ENCODE measurements at regions not wholly inside any gene's neighbourhood (a gene's known extent, or its start where the extent isn't known, plus 50 kb on each side); places are given as distances from the start of the nearest gene placed in this dataset.

- TF ChIP-seq TAF1 (IDR thresholded peaks at IDR 0.05; ENCODE audit: borderline replicate concordance, low read depth, low read length), result no peak
- no peak for TF ChIP-seq POLR2A (IDR thresholded peaks at IDR 0.05; ENCODE audit: low read depth, low read length)
- no peak for TF ChIP-seq POLR2AphosphoS5 (IDR thresholded peaks at IDR 0.05; ENCODE audit: low read depth, low read length)
- no peak for FAIRE-seq
Observed at GRCh38 chr2:14790041-14790640, 157.6 kb downstream of the LRATD1 start.

GRCh38 chr2:14803994-14804393 lies 171.5 kb downstream of the LRATD1 start:
- DNase-seq (ENCODE audit: insufficient read length) (no peak), FAIRE-seq (no peak)
- TF ChIP-seq POLR2A (IDR thresholded peaks at IDR 0.05; ENCODE audit: low read depth, low read length) (no peak), TAF1 (IDR thresholded peaks at IDR 0.05; ENCODE audit: borderline replicate concordance, low read depth, low read length) (no peak), POLR2AphosphoS5 (IDR thresholded peaks at IDR 0.05; ENCODE audit: low read depth, low read length) (no peak)

More at GRCh38 chr2:14790041-14790640, 157.6 kb downstream of the LRATD1 start:
- no peak for DNase-seq (ENCODE audit: insufficient read length)

- FAIRE-seq, result no peak
- TF ChIP-seq POLR2A (IDR thresholded peaks at IDR 0.05; ENCODE audit: low read depth, low read length) (no peak), POLR2AphosphoS5 (IDR thresholded peaks at IDR 0.05; ENCODE audit: low read depth, low read length) (no peak), TAF1 (IDR thresholded peaks at IDR 0.05; ENCODE audit: borderline replicate concordance, low read depth, low read length) (no peak)
- DNase-seq (ENCODE audit: insufficient read length), result no peak
Observed at GRCh38 chr2:14804902-14805301, 172.4 kb downstream of the LRATD1 start.

- no peak for TF ChIP-seq POLR2A (IDR thresholded peaks at IDR 0.05; ENCODE audit: low read depth, low read length)
- no peak for TF ChIP-seq TAF1 (IDR thresholded peaks at IDR 0.05; ENCODE audit: borderline replicate concordance, low read depth, low read length)
- TF ChIP-seq POLR2AphosphoS5 (IDR thresholded peaks at IDR 0.05; ENCODE audit: low read depth, low read length), result no peak
- no peak for FAIRE-seq
- DNase-seq (ENCODE audit: insufficient read length), result no peak
Observed at GRCh38 chr2:14806613-14807012, 174.1 kb downstream of the LRATD1 start.

GRCh38 chr2:14815201-14815600 lies 182.7 kb downstream of the LRATD1 start:
- no peak for FAIRE-seq
- no peak for TF ChIP-seq TAF1 (IDR thresholded peaks at IDR 0.05; ENCODE audit: borderline replicate concordance, low read depth, low read length)
- TF ChIP-seq POLR2AphosphoS5 (IDR thresholded peaks at IDR 0.05; ENCODE audit: low read depth, low read length), result no peak
- TF ChIP-seq POLR2A (IDR thresholded peaks at IDR 0.05; ENCODE audit: low read depth, low read length), result no peak

GRCh38 chr2:14816069-14817060 lies 183.8 kb downstream of the LRATD1 start:
- DNase-seq (ENCODE audit: insufficient read length) (no peak), FAIRE-seq (no peak)
- no peak for TF ChIP-seq POLR2AphosphoS5 (IDR thresholded peaks at IDR 0.05; ENCODE audit: low read depth, low read length)
- TF ChIP-seq POLR2A (IDR thresholded peaks at IDR 0.05; ENCODE audit: low read depth, low read length), result no peak
- no peak for TF ChIP-seq TAF1 (IDR thresholded peaks at IDR 0.05; ENCODE audit: borderline replicate concordance, low read depth, low read length)

More at GRCh38 chr2:14815201-14815600, 182.7 kb downstream of the LRATD1 start:
- no peak for DNase-seq (ENCODE audit: insufficient read length)

- FAIRE-seq, result no peak
- TF ChIP-seq POLR2A (IDR thresholded peaks at IDR 0.05; ENCODE audit: low read depth, low read length) (no peak), POLR2AphosphoS5 (IDR thresholded peaks at IDR 0.05; ENCODE audit: low read depth, low read length) (no peak), TAF1 (IDR thresholded peaks at IDR 0.05; ENCODE audit: borderline replicate concordance, low read depth, low read length) (no peak)
- DNase-seq (ENCODE audit: insufficient read length), result no peak
Observed at GRCh38 chr2:14817848-14818247, 185.3 kb downstream of the LRATD1 start.

- FAIRE-seq (no peak), DNase-seq (ENCODE audit: insufficient read length) (no peak)
- no peak for TF ChIP-seq TAF1 (IDR thresholded peaks at IDR 0.05; ENCODE audit: borderline replicate concordance, low read depth, low read length)
- TF ChIP-seq POLR2A (IDR thresholded peaks at IDR 0.05; ENCODE audit: low read depth, low read length), result no peak
- TF ChIP-seq POLR2AphosphoS5 (IDR thresholded peaks at IDR 0.05; ENCODE audit: low read depth, low read length), result no peak
Observed at GRCh38 chr2:14826518-14826917, 194.0 kb downstream of the LRATD1 start.

- DNase-seq (ENCODE audit: insufficient read length) (no peak), FAIRE-seq (no peak)
- no peak for TF ChIP-seq TAF1 (IDR thresholded peaks at IDR 0.05; ENCODE audit: borderline replicate concordance, low read depth, low read length)
- TF ChIP-seq POLR2A (IDR thresholded peaks at IDR 0.05; ENCODE audit: low read depth, low read length), result no peak
- TF ChIP-seq POLR2AphosphoS5 (IDR thresholded peaks at IDR 0.05; ENCODE audit: low read depth, low read length), result no peak
Observed at GRCh38 chr2:14827226-14828023, 194.9 kb downstream of the LRATD1 start.

GRCh38 chr2:14828223-14828622 lies 195.7 kb downstream of the LRATD1 start:
- FAIRE-seq, result no peak
- TF ChIP-seq POLR2A (IDR thresholded peaks at IDR 0.05; ENCODE audit: low read depth, low read length) (no peak), POLR2AphosphoS5 (IDR thresholded peaks at IDR 0.05; ENCODE audit: low read depth, low read length) (no peak), TAF1 (IDR thresholded peaks at IDR 0.05; ENCODE audit: borderline replicate concordance, low read depth, low read length) (no peak)
- DNase-seq (ENCODE audit: insufficient read length), result no peak

GRCh38 chr2:14828968-14829367 lies 196.5 kb downstream of the LRATD1 start:
- no peak for FAIRE-seq
- TF ChIP-seq TAF1 (IDR thresholded peaks at IDR 0.05; ENCODE audit: borderline replicate concordance, low read depth, low read length) (no peak), POLR2A (IDR thresholded peaks at IDR 0.05; ENCODE audit: low read depth, low read length) (no peak), POLR2AphosphoS5 (IDR thresholded peaks at IDR 0.05; ENCODE audit: low read depth, low read length) (no peak)

More at GRCh38 chr2:14828968-14829367, 196.5 kb downstream of the LRATD1 start:
- no peak for DNase-seq (ENCODE audit: insufficient read length)

Measured in GM12892 (cell line).